ENCODE measurements at regions not wholly inside any gene's neighbourhood (a gene's known extent, or its start where the extent isn't known, plus 50 kb on each side); places are given as distances from the start of the nearest gene placed in this dataset.
"Not testable (repeated sequence)": the region's sequence is repeated elsewhere in the genome, so short reads cannot be mapped to it uniquely, and the experiment has no call there.

- Histone ChIP-seq H3K4me3 (no peak overlapping the region), H2AFZ (no peak overlapping the region), H3K4me1 (replicated peaks; ENCODE audit: insufficient read depth) (no peaks in the 10 kb centered on the region), H3F3A (ENCODE audit: insufficient read depth, low read depth) (no peaks in the 10 kb centered on the region), H3K4me2 (no peak overlapping the region), H3K36me3 (ENCODE audit: low read depth) (no peaks in the 10 kb centered on the region), H3K79me2 (ENCODE audit: low read depth) (no peaks in the 10 kb centered on the region), H4K20me1 (ENCODE audit: insufficient read depth) (no peaks in the 10 kb centered on the region), H3K9me2 (ENCODE audit: insufficient read depth) (no peaks in the 10 kb centered on the region), H3K27me3 (ENCODE audit: insufficient read depth, low read depth) (no peaks in the 10 kb centered on the region), H3K9me3 (ENCODE audit: insufficient read depth, low read depth) (no peaks in the 10 kb centered on the region), H3K27ac (no peak overlapping the region)
- POLR2A ChIA-PET (ENCODE audit: unreplicated experiment): no interaction called here
- no peak for DNase-seq
- CTCF ChIA-PET: no interaction called here
- no peak for TF ChIP-seq CTCF (conservative IDR thresholded peaks at IDR 0.05)
- no TSS peak for BruUV-seq (replicated peaks)
- intact Hi-C loops (cut with micrococcal nuclease; ENCODE audit: unreplicated experiment): loop anchor here (10.0 kb wide), 1 partner anchor 470 kb away; no protein-coding TSS in a partner anchor
Observed at GRCh38 chr3:145294572-145294971, 866.4 kb downstream of the PLOD2 start.

GRCh38 chr3:145307272-145307671 is 853.7 kb downstream of the PLOD2 start:
- DNase-seq: no peak
- BruUV-seq (replicated peaks): no TSS peak
- ChIA-PET CTCF (no interaction called here), POLR2A (ENCODE audit: unreplicated experiment) (no interaction called here)
- no peaks in the 10 kb centered on the region for H3K27me3 ChIP-seq (ENCODE audit: insufficient read depth, low read depth)
- no peak overlapping the region for H3K4me3 ChIP-seq
- no peaks in the 10 kb centered on the region for H3K36me3 ChIP-seq (ENCODE audit: low read depth)
- no peaks in the 10 kb centered on the region for H3K4me1 ChIP-seq (replicated peaks; ENCODE audit: insufficient read depth)
- no peak overlapping the region for H3K4me2 ChIP-seq
- TF ChIP-seq CTCF (conservative IDR thresholded peaks at IDR 0.05) (no peak), EZH2 (IDR thresholded peaks at IDR 0.05; ENCODE audit: low read depth) (no peak)
- H3K79me2 ChIP-seq (ENCODE audit: low read depth): no peaks in the 10 kb centered on the region
- no peak overlapping the region for H3K27ac ChIP-seq
- H3K9me2 ChIP-seq (ENCODE audit: insufficient read depth): no peaks in the 10 kb centered on the region
- intact Hi-C loops (cut with micrococcal nuclease; ENCODE audit: unreplicated experiment): no loop called here
- H3F3A ChIP-seq (ENCODE audit: insufficient read depth, low read depth): no peaks in the 10 kb centered on the region
- no peaks in the 10 kb centered on the region for H3K9me3 ChIP-seq (ENCODE audit: insufficient read depth, low read depth)
- no peaks in the 10 kb centered on the region for H4K20me1 ChIP-seq (ENCODE audit: insufficient read depth)
- no peak overlapping the region for H2AFZ ChIP-seq

GRCh38 chr3:145313751-145314150 is 847.2 kb downstream of the PLOD2 start:
- no peak overlapping the region for H3K27ac ChIP-seq
- H4K20me1 ChIP-seq (ENCODE audit: insufficient read depth): no peaks in the 10 kb centered on the region
- H3K4me3 ChIP-seq: no peak overlapping the region
- no peaks in the 10 kb centered on the region for H3K79me2 ChIP-seq (ENCODE audit: low read depth)
- H3K27me3 ChIP-seq (ENCODE audit: insufficient read depth, low read depth): no peaks in the 10 kb centered on the region
- TF ChIP-seq EZH2 (IDR thresholded peaks at IDR 0.05; ENCODE audit: low read depth) (no peak), CTCF (conservative IDR thresholded peaks at IDR 0.05) (no peak)
- H3K4me1 ChIP-seq (replicated peaks; ENCODE audit: insufficient read depth): no peaks in the 10 kb centered on the region
- no peaks in the 10 kb centered on the region for H3K9me2 ChIP-seq (ENCODE audit: insufficient read depth)
- ChIA-PET POLR2A (ENCODE audit: unreplicated experiment) (no interaction called here), CTCF (no interaction called here)
- DNase-seq: no peak
- H3K4me2 ChIP-seq: no peak overlapping the region
- H3F3A ChIP-seq (ENCODE audit: insufficient read depth, low read depth): no peaks in the 10 kb centered on the region
- BruUV-seq (replicated peaks): no TSS peak
- no peaks in the 10 kb centered on the region for H3K36me3 ChIP-seq (ENCODE audit: low read depth)
- no peaks in the 10 kb centered on the region for H3K9me3 ChIP-seq (ENCODE audit: insufficient read depth, low read depth)
- no peak overlapping the region for H2AFZ ChIP-seq
- intact Hi-C loops (cut with micrococcal nuclease; ENCODE audit: unreplicated experiment): no loop called here

GRCh38 chr3:145316253-145316652 is 844.7 kb downstream of the PLOD2 start:
- H3K4me1 ChIP-seq (replicated peaks; ENCODE audit: insufficient read depth); CTCF ChIA-PET; H3F3A ChIP-seq (ENCODE audit: insufficient read depth, low read depth); H3K4me3 ChIP-seq; H3K27ac ChIP-seq; H4K20me1 ChIP-seq (ENCODE audit: insufficient read depth); H3K9me2 ChIP-seq (ENCODE audit: insufficient read depth); POLR2A ChIA-PET (ENCODE audit: unreplicated experiment); H3K27me3 ChIP-seq (ENCODE audit: insufficient read depth, low read depth); H3K9me3 ChIP-seq (ENCODE audit: insufficient read depth, low read depth); H2AFZ ChIP-seq; H3K79me2 ChIP-seq (ENCODE audit: low read depth); H3K4me2 ChIP-seq; H3K36me3 ChIP-seq (ENCODE audit: low read depth); BruUV-seq (replicated peaks); intact Hi-C loops (cut with micrococcal nuclease; ENCODE audit: unreplicated experiment): not testable (repeated sequence)
- DNase-seq: peak in 1 of 2 experiments; percentile 18

Measured in PC-9 (cell line).